ENCODE measurements at regions not wholly inside any gene's neighbourhood (a gene's known extent, or its start where the extent isn't known, plus 50 kb on each side); places are given as distances from the start of the nearest gene placed in this dataset.

DNA sequence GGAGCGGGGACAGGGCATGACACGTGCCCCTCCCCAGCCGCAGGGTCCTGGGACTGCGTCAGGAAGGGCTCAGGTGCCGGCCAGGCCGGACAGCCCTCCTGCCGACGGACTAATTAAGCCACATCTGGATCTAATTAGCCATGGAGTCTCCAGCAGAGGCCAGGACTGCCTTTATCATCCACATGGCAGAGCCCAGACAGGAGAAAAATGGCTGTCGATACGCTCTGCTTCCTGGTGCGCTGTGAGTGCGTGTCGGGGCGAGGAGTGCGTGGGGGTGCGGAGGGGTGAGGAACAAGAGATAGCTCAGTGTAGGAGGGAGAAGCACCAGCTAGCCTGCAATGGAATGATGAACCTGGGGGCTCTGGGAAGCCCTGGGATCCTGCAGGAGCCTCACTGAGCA is 218.8 kb downstream of the IRF8 start:
- DNase-seq (ENCODE audit: low spot score), result no peak

DNA sequence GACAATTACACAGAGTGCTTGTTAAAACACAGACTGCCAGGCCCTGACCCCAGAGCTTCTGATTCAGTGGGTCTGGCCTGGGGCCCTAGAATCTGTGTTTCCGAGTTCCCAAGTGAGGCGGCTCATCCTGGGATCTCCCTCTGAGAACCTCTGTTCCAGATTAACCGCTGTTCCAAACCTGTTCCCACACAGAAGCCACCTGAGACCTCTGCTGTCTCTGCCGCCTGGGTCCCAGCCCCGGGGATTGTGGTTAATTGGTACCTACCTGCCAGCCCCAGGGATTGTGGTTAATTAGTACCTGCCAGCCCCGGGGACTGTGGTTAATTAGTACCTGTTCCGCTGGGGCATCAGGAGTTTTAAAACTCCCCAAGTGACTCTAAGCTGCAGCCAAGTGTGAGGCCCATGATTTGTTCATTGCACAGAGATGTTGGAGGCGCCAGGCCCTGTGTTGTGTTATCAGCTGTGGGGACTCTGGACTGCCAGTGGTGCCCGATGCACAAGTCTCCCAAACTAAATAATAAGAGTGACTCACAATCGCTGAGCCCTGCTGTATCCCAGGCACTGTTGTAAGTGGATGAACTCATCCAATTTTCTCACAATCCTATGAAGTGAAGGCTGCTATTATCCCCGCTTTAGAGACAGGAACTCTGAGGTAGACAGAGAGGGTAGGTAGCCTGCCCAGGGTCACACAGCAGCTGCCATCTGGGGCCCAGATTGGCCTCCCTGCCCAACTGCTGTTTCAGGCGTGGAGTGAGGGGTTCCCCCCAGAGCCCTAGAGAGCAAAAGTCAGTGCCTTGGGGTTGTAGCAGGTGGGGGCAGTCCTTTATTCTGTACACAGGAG is 219.7 kb downstream of the IRF8 start:
- DNase-seq (ENCODE audit: low spot score), result no peak

DNA sequence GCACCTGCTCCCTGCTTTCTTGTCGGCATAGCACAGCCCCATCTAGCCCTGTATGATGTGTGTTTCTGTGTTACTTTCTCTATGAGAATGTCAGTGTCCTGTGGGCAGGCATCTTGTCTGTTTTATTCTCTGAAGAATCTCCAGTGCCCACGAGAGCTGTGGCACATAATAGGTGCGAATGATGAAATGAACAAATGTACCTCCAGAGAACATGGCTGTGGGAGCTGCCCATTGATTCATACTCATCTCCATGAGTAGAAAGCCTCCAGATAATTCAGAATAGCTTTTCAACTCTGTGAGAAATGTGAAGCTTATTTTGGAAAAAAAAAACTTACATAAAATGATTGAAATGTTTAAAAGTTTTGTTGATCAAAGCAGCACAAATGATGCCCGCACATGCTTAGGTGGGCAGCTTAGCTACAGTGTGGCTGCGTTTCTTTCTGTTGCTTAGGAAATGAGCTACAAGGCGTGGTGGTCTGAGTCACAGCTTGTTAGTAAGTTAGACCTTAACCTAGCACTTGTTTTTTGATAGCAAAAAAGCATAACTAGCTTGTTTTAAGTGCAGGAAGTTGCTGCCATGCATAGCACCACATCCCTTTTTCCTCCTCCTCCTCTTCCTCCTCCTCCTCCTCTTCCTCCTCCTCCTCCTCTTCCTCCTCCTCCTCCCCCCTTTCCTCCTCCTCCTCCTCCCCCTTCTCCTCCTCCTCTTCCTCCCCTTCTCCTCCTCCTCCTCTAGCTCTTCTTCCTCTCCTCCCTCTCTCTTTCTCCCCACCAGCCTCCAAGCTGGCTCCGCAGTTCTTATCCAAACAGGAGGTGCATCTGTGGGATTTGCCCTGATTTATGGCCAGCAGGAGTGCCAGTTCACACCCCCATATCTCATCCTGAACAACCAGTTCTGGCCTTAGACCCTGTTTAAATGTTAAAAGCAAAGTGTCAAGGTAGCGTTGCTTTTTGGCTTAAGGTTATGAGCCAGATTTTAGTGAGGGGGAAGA is 221.5 kb downstream of the IRF8 start:
- no peak for DNase-seq (ENCODE audit: low spot score)

DNA sequence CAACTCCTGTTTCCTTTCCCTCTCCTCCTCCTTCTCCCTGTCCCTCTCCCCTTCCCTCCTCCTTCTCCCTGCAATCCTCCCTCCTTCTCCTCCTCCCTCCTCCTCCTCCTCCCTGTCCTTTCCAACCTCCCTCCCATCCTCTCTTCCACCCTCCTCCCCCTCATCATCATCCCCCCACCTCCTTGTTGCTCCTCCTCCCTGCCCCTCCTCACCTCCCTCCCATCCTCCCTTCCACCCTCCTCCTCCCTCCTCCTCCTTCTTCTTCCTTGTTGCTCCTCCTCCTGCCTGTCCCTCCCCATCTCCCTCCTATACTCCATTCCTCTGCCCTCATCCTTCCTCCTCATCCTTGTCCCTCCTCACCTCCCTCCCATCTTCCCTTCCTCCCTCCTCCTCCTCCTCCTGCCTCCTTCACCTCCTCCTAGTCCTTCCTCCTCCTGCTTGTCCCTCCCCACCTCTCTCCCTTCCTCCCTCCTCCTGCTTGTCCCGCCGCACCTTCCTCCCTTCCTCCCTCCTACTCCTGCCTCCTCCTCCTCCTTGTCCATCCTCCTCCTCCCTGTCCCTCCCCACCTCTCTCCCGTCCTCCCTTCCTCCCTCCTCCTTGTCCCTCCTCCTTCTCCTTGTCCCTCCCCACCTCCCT is 222.5 kb downstream of the IRF8 start:
- no peak for DNase-seq (ENCODE audit: low spot score)

DNA sequence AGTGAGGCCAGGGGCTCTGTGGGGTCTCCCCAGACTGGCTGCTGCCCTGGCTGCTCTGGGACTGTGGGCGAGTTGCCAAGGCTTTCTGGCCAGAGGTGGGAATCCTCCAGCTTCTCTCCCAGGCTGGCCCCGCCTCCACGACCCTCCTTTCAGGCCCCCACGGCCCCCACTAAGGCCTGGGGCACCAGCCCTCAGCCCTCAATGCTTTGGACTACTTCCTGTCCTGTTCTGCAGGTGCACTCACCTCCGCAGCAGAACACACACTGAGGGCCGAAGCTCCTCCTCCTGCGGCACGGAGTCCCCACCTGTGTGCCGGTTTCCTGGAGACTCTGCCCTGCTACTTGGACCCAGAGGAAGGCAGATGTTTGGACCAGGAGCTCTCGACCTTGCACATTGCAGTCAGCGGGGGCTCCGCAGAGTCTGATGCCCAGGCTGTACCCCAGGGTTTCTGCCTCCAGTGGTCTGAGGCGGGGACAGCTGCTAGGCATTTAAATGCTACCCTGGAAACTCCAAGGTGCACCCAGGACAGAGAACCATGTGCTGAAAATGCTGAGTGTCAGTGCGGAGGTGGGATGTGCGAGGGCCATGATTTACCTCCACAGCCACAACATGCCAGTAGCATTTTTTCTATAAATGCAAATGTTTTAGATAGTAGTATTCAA is 223.8 kb downstream of the IRF8 start:
- no peak for DNase-seq (ENCODE audit: low spot score)

DNA sequence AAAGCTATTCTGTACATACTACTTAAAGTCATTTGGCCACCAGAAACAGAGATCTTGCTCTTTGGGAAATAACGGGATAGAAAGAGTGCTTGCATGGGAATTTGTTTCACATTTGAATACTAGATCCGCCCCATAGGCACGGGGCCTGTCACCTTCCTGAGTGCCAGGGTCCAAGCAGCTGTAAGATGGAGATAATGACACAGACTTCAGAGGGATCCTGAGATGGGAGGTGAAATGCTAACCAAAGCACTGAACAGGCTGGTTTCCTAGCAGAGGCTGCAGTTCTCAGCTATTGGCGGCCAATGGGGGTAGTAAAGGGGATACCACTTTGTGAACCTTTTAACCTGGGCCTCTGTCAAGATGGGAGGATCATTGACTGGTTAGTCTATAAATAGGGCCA is 225.4 kb downstream of the IRF8 start:
- DNase-seq (ENCODE audit: low spot score), result no peak

DNA sequence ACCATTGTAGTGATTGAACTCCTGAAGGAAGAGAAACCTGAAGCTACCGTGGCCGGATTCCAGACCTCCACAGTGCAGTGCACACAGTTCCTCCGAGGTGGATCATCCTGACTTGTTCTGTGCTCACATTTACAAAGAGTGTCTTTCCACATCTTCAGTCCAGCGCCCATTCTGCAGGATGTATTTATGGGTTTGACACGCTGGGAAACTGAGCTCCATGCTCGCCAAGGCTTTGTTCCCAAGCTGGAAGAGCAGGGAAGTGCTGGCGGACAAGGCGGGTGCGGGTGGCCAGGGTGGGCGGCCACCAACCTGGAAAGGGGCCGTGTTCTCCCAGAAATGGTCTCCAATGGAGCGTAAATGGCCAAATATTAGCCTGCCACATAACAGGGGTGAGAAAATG is 227.9 kb downstream of the IRF8 start:
- no peak for DNase-seq (ENCODE audit: low spot score)

DNA sequence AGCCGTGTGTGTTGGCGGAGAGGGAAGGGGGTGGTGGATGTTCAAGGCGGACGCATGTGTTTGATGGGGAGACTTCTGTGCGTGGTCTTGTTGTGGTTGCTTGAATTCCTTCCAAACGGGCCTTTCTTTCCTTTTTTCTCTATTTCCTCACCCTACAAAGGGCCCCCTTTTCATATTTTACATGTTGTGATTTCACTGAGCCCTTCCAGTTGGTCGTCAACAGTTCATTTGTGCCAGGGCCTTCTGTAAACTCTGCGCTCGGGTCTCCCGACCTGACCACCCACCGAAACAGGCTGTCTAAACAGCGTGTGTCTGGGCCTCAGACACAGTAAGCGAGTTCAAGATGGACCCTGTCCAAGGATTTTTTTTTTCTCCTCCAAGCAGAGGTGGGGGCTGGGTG is 228.4 kb downstream of the IRF8 start:
- no peak for DNase-seq (ENCODE audit: low spot score)

DNA sequence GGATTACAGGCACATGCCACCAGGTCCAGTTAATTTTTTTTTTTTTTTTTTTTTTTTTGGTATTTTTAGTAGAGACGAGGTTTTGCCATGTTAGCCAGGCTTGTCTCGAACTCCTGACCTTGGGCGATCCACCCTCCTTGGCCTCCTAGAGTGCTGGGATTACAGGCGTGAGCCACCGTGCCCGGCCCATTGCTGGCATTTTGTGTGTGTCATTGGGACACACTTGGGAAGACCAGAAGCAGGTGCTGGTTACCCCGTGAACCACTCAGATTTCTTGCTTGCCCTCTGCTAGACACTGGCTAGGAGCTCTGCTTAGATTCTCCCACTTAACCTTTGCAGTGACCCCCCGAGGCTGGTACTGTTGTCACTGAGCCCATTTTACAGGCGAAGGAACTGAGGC is 229.3 kb downstream of the IRF8 start:
- no peak for DNase-seq (ENCODE audit: low spot score)

DNA sequence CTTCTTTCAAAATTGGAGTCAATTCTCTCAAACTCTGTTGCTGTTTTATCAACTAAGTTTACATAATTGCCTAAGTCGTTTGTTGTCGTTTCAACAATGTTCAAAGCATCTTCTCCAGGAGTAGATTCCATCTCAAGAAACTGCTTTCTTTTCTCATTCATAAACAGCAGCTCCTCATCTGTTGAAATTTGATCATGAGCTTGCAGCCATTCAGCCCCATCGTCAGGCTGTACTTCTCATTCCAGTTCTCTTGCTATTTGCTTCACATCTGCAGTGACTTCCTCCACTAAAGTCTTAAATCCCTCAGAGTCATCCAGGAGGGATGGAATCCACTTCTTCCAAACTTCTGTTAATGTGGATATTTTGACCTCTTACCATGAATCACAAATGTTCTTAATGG is 230.6 kb downstream of the IRF8 start:
- DNase-seq (ENCODE audit: low spot score), result no peak

DNA sequence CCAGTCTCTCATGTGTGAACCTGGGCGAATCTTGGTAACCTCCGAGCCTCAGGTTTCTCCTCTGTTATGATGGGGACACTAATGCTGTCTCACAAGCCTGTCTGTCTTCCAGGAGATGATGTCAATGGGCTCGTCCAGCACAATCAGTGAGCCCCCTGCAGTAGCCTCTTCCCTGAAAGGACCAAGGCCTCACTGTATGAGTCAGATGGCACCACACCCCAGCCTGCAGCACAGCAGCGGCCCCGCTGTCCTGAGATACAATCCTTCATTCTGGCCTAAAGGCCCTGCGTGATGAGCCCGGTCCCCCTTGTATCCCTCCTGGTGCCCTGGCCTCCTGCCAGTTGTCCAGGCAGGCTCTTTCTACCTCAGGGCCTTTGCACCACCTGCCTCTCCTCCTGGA is 234.4 kb downstream of the IRF8 start:
- DNase-seq (ENCODE audit: low spot score), result no peak

DNA sequence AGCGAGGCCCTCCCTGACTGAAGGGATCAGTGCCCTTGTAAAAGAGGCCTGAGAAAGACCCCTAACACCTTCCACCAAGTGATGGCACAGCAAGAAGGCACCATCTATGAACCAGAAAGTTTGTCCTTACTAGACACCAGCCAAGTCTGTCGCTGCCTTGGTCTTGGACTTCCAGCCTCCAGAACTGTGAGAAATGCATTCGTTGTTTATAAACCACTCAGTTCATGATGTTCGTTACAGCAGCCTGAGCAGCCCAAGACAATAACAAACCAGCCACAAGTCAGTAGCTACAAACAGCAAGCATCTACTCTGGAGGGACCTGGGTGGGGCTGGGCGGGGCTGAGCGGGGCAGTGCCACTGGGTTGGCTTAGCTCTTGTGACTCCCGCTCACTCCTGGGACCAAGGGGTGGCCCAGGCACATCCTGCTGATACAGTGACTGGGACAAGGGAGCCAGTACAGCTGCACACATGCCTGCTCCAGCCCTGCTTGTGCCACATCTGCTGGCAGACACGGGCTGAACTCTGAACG is 234.9 kb downstream of the IRF8 start:
- DNase-seq (ENCODE audit: low spot score), result no peak

DNA sequence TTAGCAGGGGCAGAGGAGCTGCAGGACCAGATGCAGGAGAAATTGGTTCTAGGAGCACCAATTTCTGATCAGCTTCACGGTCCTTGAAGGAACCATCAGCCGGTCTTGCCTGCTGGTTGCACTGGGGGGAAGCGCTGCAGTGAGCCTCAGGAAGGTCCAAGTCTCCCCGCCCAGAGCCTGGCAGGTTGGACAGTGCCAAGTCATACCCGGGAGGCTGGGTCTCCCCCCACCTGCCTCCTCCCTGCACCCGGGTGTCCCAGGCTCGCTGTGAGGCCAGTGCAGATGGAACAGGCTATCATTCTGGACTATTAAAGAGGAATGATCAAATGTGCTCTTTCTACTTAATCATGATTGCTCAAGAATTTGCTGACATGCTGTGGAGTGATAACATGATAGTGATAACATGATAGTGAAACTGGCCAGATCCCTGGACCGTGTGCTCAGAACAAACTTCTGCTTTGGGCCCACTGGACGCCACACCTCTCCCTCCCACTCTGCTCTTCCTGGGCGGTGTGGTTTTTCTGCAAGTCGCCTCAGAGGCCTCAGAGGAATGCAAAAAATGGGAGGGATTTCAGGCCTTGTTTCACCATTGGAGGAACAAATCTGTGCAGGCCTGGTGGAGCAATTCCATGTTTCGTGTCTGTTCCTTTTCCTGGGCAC is 236.0 kb downstream of the IRF8 start:
- no peak for DNase-seq (ENCODE audit: low spot score)

DNA sequence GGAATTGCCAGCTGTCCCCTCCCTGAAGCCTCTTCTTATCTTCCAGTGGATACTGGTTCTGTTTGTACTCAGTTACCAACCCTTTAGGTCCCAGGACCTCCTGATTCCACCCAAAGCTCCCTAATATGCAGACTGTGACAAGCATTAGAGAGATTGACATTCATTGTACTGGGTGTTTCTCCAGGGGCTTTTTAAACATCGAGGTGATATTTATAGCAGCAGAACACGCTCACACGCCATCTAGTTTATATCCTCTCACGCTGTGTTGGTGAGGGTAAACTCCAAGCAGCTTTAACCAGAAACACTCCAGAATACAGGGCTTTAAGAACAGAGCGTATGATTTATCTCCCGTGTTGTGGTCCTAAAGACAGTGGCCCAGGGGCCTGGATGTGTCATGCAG is 238.4 kb downstream of the IRF8 start:
- no peak for DNase-seq (ENCODE audit: low spot score)

DNA sequence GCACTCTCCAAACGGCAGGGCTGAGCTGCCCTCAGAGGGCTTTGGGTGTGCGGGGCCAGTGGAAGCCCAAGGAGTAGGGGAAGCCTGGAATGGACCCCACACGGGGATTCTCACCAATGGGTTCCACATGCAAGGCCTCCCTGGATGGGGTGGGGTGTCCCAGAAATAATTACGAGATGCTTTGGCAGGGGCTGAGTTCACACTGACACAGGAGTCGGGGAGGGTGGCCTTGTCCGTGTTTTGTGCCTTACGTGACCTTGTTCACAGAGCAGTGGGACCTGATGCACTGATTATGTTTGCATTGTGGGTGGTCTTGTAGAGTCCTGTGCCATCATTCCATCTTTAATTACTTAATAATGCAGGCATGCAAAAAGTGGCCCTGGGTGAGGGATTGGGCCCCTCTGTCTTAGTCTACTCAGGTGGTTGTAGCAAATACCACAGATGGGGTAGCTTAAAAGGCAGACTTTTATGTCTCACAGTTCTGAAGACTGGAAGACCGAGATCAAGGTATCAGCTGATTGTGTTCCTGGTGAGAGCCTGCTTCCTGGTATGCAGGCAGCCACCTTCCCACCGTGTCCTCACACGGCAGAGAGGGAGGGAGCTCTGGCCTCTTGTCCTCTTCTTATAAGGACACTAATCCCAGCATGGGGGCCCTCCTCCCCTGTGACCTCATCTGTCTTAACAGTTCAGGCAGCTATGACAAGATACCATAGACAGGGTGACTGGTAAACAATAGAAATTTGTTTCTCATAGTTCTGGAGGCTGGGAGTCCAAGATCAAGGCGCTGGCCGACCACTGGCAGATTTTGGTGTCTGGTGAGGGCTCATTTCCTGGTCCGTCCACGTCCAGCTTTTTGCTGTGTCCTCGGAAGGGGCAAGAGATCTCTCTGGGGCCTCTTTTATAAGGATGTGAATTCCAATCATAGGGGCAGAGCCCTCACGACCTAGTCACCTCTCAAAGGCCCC is 239.4 kb downstream of the IRF8 start:
- no peak for DNase-seq (ENCODE audit: low spot score)

DNA sequence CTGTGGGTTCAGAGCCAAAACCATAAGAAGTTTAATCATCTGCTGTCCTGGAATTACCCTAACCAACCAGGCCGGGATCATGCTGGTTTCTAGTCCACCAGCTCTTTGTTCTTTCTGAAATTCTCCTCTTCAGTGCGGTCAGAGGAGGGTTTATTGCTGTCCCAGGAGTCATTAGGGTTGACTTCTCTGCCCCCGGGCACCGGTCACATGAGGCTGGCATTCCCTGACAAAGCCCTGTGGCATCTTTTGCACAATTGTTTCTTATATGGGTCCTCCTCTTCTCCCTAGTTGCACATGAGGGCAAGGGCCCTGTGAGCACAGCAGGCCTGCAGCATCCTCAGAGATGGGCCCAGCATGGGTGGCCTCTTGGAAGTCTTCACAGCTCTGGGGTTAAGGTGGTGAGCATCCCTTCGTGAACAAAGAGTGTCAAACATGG is 243.9 kb downstream of the IRF8 start:
- no peak for DNase-seq (ENCODE audit: low spot score)

DNA sequence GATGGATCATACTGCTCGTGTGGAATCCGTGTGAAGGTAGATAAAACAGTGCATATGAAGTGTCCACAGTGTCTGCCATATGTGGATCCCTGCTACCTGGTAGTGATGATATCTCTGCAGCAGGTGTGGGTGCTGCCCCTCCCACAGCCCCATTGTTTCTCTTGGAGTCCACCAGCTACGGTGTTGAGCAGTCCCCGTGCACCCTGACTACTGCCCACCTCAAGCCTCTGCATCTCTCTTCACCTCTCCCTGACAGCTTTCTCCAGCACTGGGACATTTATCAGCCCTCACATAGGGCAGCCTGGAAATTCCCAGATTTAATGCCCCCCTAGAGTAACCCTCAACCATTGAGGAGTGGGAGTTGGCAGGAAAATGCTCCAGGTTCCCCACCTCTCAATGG is 244.7 kb downstream of the IRF8 start:
- DNase-seq (ENCODE audit: low spot score), result no peak

DNA sequence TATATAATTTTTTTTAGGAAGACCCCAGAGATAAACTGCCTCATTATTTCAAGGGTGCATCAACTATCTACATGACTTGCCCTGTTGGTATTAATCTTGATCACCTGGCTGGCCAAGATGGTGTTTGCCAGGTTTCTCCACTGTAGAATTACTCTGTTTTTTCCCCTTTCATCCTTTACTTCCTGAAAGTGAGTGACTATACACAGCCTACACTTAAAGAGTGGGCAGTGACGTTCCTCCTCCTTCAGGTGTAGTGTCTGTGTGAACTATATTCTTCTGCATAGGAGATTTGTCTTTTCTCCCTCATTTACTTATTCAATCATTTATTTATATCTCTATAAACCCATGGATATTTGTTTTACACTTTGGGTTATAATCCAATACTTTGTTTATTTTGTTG is 246.7 kb downstream of the IRF8 start:
- no peak for DNase-seq (ENCODE audit: low spot score)

DNA sequence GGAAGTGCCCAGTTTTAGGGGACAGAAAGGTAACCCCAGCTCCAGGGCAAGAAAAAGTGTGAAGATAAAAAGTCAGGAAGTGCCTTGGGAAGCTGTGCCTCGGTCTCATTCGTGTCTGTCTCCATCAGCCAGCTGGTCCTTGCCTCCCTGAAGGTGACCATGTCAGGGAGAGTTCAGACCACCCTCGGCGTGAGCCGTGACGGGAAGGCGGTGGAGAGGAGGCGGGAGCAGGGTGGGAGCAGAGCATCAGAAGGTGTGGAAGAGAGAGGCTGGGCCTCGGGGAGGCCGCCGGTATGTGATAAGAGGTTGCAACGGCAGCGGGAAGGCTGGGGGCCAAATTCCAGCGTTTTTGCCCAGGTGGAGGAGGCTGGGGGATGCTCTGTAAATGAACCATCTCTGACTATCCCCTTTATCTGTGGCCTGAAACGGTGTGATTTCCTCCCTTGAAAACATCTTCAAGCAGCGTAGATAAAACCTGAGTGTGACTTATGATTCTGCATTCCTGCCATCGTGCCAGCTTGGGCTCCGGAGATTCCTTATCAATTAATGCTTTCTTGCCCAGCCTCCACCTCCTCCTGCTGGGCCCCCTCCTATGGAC is 251.8 kb downstream of the IRF8 start:
- DNase-seq (ENCODE audit: low spot score), result no peak

All from CD4-positive, alpha-beta T cell treated with Interleukin-2 at 100 ng/mL for 4 hours (primary cell).